ENCODE measurements at regions not wholly inside any gene's neighbourhood (a gene's known extent, or its start where the extent isn't known, plus 50 kb on each side); places are given as distances from the start of the nearest gene placed in this dataset.

GRCh38 chr17:27976331-27976730, 66.1 kb upstream of the NLK start:
- POLR2A ChIA-PET = no interaction called here
- 67% methylated on average over 3 of the region's 3 CpGs for whole genome bisulfite sequencing (ENCODE audit: low lambda C conversion rate)

More at GRCh38 chr17:27976331-27976730, 66.1 kb upstream of the NLK start:
- H3K9me2 ChIP-seq = no peaks in the 10 kb centered on the region
- H3K9ac ChIP-seq = no peak overlapping the region
- no peak overlapping the region for H3K4me3 ChIP-seq (ENCODE audit: low read depth in 2 of 2, low read length in 1 of 2)
- no peak overlapping the region for H3K4me2 ChIP-seq
- DNase-seq = no peak
- no peaks in the 10 kb centered on the region for H3K79me2 ChIP-seq (ENCODE audit: insufficient read depth)
- H3K36me3 ChIP-seq (replicated peaks in 1 of 2; ENCODE audit: control insufficient read depth in 1 of 2, insufficient read depth in 2 of 2, low read length in 1 of 2) = no peaks in the 10 kb centered on the region
- H2AFZ ChIP-seq (ENCODE audit: low read depth) = no peak overlapping the region
- no peaks in the 10 kb centered on the region for H3K27me3 ChIP-seq (ENCODE audit: insufficient read depth)
- H3F3A ChIP-seq (replicated peaks; ENCODE audit: insufficient read depth) = peaks cover 7% of the 10 kb centered on the region
- no peak for TF ChIP-seq TEAD4 (IDR thresholded peaks at IDR 0.05; ENCODE audit: borderline replicate concordance, insufficient read depth)
- no peak for TF ChIP-seq GABPA (IDR thresholded peaks at IDR 0.05; ENCODE audit: low read depth)
- TF ChIP-seq ZBTB33 (IDR thresholded peaks at IDR 0.05; ENCODE audit: borderline replicate concordance, low read depth) = no peak
- TF ChIP-seq RAD21 (IDR thresholded peaks at IDR 0.05; ENCODE audit: low read length) = no peak
- TF ChIP-seq POLR2AphosphoS5 (IDR thresholded peaks at IDR 0.05; ENCODE audit: low read depth, low read length) = no peak
- TF ChIP-seq FOXM1 (IDR thresholded peaks at IDR 0.05; ENCODE audit: low read depth) = no peak
- TF ChIP-seq YY1 (IDR thresholded peaks at IDR 0.05; ENCODE audit: low read depth) = no peak
- TF ChIP-seq, protein P1, sequence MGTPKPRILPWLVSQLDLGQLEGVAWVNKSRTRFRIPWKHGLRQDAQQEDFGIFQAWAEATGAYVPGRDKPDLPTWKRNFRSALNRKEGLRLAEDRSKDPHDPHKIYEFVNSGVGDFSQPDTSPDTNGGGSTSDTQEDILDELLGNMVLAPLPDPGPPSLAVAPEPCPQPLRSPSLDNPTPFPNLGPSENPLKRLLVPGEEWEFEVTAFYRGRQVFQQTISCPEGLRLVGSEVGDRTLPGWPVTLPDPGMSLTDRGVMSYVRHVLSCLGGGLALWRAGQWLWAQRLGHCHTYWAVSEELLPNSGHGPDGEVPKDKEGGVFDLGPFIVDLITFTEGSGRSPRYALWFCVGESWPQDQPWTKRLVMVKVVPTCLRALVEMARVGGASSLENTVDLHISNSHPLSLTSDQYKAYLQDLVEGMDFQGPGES (IDR thresholded peaks at IDR 0.05; ENCODE audit: low read depth, low read length) = no peak
- TF ChIP-seq MAX (IDR thresholded peaks at IDR 0.05; ENCODE audit: low read depth) = no peak
- no peak for TF ChIP-seq RFX5 (IDR thresholded peaks at IDR 0.05; ENCODE audit: low read length)
- TF ChIP-seq, protein P2, sequence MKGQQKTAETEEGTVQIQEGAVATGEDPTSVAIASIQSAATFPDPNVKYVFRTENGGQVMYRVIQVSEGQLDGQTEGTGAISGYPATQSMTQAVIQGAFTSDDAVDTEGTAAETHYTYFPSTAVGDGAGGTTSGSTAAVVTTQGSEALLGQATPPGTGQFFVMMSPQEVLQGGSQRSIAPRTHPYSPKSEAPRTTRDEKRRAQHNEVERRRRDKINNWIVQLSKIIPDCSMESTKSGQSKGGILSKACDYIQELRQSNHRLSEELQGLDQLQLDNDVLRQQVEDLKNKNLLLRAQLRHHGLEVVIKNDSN (IDR thresholded peaks at IDR 0.05; ENCODE audit: borderline replicate concordance, low read depth) = no peak
- no peak for TF ChIP-seq TAF1 (IDR thresholded peaks at IDR 0.05; ENCODE audit: borderline replicate concordance, low read depth, low read length)
- TF ChIP-seq MXI1 (IDR thresholded peaks at IDR 0.05; ENCODE audit: low read depth, low read length) = no peak
- TF ChIP-seq, protein P3, sequence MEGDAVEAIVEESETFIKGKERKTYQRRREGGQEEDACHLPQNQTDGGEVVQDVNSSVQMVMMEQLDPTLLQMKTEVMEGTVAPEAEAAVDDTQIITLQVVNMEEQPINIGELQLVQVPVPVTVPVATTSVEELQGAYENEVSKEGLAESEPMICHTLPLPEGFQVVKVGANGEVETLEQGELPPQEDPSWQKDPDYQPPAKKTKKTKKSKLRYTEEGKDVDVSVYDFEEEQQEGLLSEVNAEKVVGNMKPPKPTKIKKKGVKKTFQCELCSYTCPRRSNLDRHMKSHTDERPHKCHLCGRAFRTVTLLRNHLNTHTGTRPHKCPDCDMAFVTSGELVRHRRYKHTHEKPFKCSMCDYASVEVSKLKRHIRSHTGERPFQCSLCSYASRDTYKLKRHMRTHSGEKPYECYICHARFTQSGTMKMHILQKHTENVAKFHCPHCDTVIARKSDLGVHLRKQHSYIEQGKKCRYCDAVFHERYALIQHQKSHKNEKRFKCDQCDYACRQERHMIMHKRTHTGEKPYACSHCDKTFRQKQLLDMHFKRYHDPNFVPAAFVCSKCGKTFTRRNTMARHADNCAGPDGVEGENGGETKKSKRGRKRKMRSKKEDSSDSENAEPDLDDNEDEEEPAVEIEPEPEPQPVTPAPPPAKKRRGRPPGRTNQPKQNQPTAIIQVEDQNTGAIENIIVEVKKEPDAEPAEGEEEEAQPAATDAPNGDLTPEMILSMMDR (IDR thresholded peaks at IDR 0.05) = no peak
- TF ChIP-seq PBX3 (IDR thresholded peaks at IDR 0.05) = no peak
- TF ChIP-seq USF2 (IDR thresholded peaks at IDR 0.05; ENCODE audit: borderline replicate concordance, low read depth, low read length) = no peak
- TF ChIP-seq EZH2phosphoT487 (IDR thresholded peaks at IDR 0.05; ENCODE audit: borderline replicate concordance, low read depth) = no peak
- no peak for TF ChIP-seq EP300 (IDR thresholded peaks at IDR 0.05; ENCODE audit: borderline replicate concordance in 1 of 2, low read depth in 1 of 2, low read length in 1 of 2)
- no peak for TF ChIP-seq NRF1 (IDR thresholded peaks at IDR 0.05; ENCODE audit: low read depth, low read length)
- no peak for TF ChIP-seq RXRA (IDR thresholded peaks at IDR 0.05; ENCODE audit: borderline replicate concordance, low read depth)
- no peaks in the 10 kb centered on the region for H3K9me3 ChIP-seq
- H3K27ac ChIP-seq (ENCODE audit: low read depth in 2 of 2, low read length in 1 of 2) = no peak overlapping the region
- no peaks in the 10 kb centered on the region for H4K20me1 ChIP-seq (ENCODE audit: insufficient read depth)
- CTCF ChIA-PET = interaction anchor here (1.1 kb wide), 1 partner anchor 83 kb away, joined by 3 read pairs; the partner anchor contains the start of gene LYRM9
- no peaks in the 10 kb centered on the region for H3K4me1 ChIP-seq (ENCODE audit: control insufficient read depth in 1 of 2, insufficient read depth in 2 of 2, low read depth in 1 of 2, low read length in 1 of 2)

Data from SK-N-SH (cell line).